GM21423 (cell line): ENCODE measurements at regions not wholly inside any gene's neighbourhood (a gene's known extent, or its start where the extent isn't known, plus 50 kb on each side); places are given as distances from the start of the nearest gene placed in this dataset.
"Not testable (repeated sequence)": the region's sequence is repeated elsewhere in the genome, so short reads cannot be mapped to it uniquely, and the experiment has no call there.

Experiments used
- ATAC-seq: cut with Tn5 transposase; IDR thresholded peaks from one replicate; pipeline ENCODE4 v1.9.1; 2021; ENCODE audit warnings: mild to moderate bottlenecking, moderate library complexity; ENCODE audit not compliant: unreplicated experiment

- no peak for ATAC-seq
Measured at GRCh38 chr2:186947516-186947915, 98.5 kb upstream of the ZSWIM2 start.

- no peak for ATAC-seq
Measured at GRCh38 chr2:186946896-186947467, 98.0 kb upstream of the ZSWIM2 start.

GRCh38 chr2:186941853-186942252, 92.9 kb upstream of the ZSWIM2 start:
- ATAC-seq = no peak

GRCh38 chr2:186940463-186940862, 91.5 kb upstream of the ZSWIM2 start:
- ATAC-seq = no peak

- ATAC-seq = no peak
Measured at GRCh38 chr2:186934420-186934819, 85.5 kb upstream of the ZSWIM2 start.

GRCh38 chr2:186927867-186928191, 78.9 kb upstream of the ZSWIM2 start:
- ATAC-seq = no peak

GRCh38 chr2:186927185-186927866, 78.4 kb upstream of the ZSWIM2 start:
- ATAC-seq = no peak

- ATAC-seq = no peak
Measured at GRCh38 chr2:186925514-186925913, 76.5 kb upstream of the ZSWIM2 start.

- ATAC-seq = not testable (repeated sequence)
Measured at GRCh38 chr2:186922316-186922715, 73.3 kb upstream of the ZSWIM2 start.

GRCh38 chr2:186919296-186919695, 70.3 kb upstream of the ZSWIM2 start:
- no peak for ATAC-seq

- no peak for ATAC-seq
Measured at GRCh38 chr2:186918495-186918894, 69.5 kb upstream of the ZSWIM2 start.

GRCh38 chr2:186917866-186918265, 68.9 kb upstream of the ZSWIM2 start:
- ATAC-seq = no peak

- ATAC-seq = peak; percentile 86
Measured at GRCh38 chr2:186913870-186914269, 64.9 kb upstream of the ZSWIM2 start.

GRCh38 chr2:186912979-186913378, 64.0 kb upstream of the ZSWIM2 start:
- no peak for ATAC-seq

- ATAC-seq = no peak
Measured at GRCh38 chr2:186911551-186912085, 62.6 kb upstream of the ZSWIM2 start.

GRCh38 chr2:186910996-186911395, 62.0 kb upstream of the ZSWIM2 start:
- no peak for ATAC-seq

- no peak for ATAC-seq
Measured at GRCh38 chr2:186909095-186909494, 60.1 kb upstream of the ZSWIM2 start.

- ATAC-seq = no peak
Measured at GRCh38 chr2:186907897-186908296, 58.9 kb upstream of the ZSWIM2 start.

GRCh38 chr2:186903216-186903615, 54.2 kb upstream of the ZSWIM2 start:
- no peak for ATAC-seq
